ENCODE measurements at regions not wholly inside any gene's neighbourhood (a gene's known extent, or its start where the extent isn't known, plus 50 kb on each side); places are given as distances from the start of the nearest gene placed in this dataset.

GRCh38 chrX:3526731-3527130 is 180.3 kb upstream of the MXRA5 start:
- TF ChIP-seq POLR2A (IDR thresholded peaks at IDR 0.05; ENCODE audit: low read length) (no peak), GATA1 (IDR thresholded peaks at IDR 0.05; ENCODE audit: low read depth, low read length) (no peak)
